Neural cell (in vitro differentiated cells): ENCODE measurements at regions not wholly inside any gene's neighbourhood (a gene's known extent, or its start where the extent isn't known, plus 50 kb on each side); places are given as distances from the start of the nearest gene placed in this dataset.

Source experiments
- H2AFZ ChIP-seq: fragments of 200-600, 300-800 bp; sonication (generic), shearing (Covaris generic); 2 replicates; pipeline ENCODE4 v1.6.0; 2014; ENCODE audit warnings: low read depth, mild to moderate bottlenecking, antibody characterized with exemption, low read length, moderate library complexity
- H3F3A ChIP-seq: fragments of 200-600 bp; shearing (Covaris generic); 2 replicates; pipeline ENCODE4 v1.6.1; 2016; ENCODE audit warnings: mild to moderate bottlenecking, moderate library complexity, mixed read lengths, antibody characterized with exemption, low read length; ENCODE audit not compliant: insufficient read depth, poor library complexity, severe bottlenecking
- H3K27ac ChIP-seq: fragments of 200-600, 300-800 bp; sonication (generic), shearing (Covaris generic); 2 replicates; pipeline ENCODE4 v1.5.1; 2014; ENCODE audit warnings: mild to moderate bottlenecking, low read length, moderate library complexity
- H3K27me3 ChIP-seq: fragments of 300-800, 200-600 bp; sonication (generic), shearing (Covaris generic); 2 replicates; pipeline ENCODE4 v1.6.0; 2014; ENCODE audit warnings: mild to moderate bottlenecking, low read depth, low read length, moderate library complexity; ENCODE audit not compliant: insufficient read depth
- H3K36me3 ChIP-seq: fragments of 300-800, 200-600 bp; sonication (generic), shearing (Covaris generic); 2 replicates; pipeline ENCODE4 v1.5.1; 2014; ENCODE audit warnings: mild to moderate bottlenecking, antibody characterized with exemption, low read length, moderate library complexity; ENCODE audit not compliant: insufficient read depth
- H3K4me2 ChIP-seq: fragments of 300-800, 200-600 bp; sonication (generic), shearing (Covaris generic); 2 replicates; pipeline ENCODE4 v1.6.0; 2014; ENCODE audit warnings: mild to moderate bottlenecking, low read length
- H3K4me3 ChIP-seq: fragments of 300-800, 200-600 bp; sonication (generic), shearing (Covaris generic); 2 replicates; pipeline ENCODE4 v1.5.1; 2014; ENCODE audit warnings: mild to moderate bottlenecking, low read length, moderate library complexity
- H3K79me2 ChIP-seq: fragments of 200-600 bp; shearing (Covaris generic); replicated peaks from 2 replicates; pipeline ENCODE4 v1.6.0; 2014; ENCODE audit warnings: mild to moderate bottlenecking, low read length, moderate library complexity; ENCODE audit not compliant: insufficient read depth
- H3K9ac ChIP-seq: fragments of 300-800, 200-600 bp; sonication (generic), shearing (Covaris generic); 2 replicates; pipeline ENCODE4 v1.6.1; 2016; ENCODE audit warnings: mild to moderate bottlenecking, low read length, mixed read lengths
- H3K9me2 ChIP-seq: fragments of 200-600 bp; shearing (Covaris generic); 2 replicates; pipeline ENCODE4 v1.6.1; 2016; ENCODE audit warnings: mild to moderate bottlenecking, low read length, mixed read lengths; ENCODE audit not compliant: insufficient read depth
- H3K9me3 ChIP-seq: fragments of 200-600, 300-800 bp; sonication (generic), shearing (Covaris generic); 2 replicates; pipeline ENCODE4 v1.6.1; 2016; ENCODE audit warnings: mild to moderate bottlenecking, mixed run types, low read length, moderate library complexity, mixed read lengths
- H4K20me1 ChIP-seq: fragments of 200-600 bp; shearing (Covaris generic); 2 replicates; pipeline ENCODE4 v1.6.1; 2016; ENCODE audit warnings: mild to moderate bottlenecking, mixed run types; ENCODE audit not compliant: insufficient read depth
- EP300 ChIP-seq: fragments of 450-650 bp; conservative IDR thresholded peaks from 2 replicates; pipeline ENCODE4 v1.6.1; 2014; ENCODE audit warnings: antibody characterized with exemption, mild to moderate bottlenecking, moderate library complexity; ENCODE audit not compliant: poor library complexity, severe bottlenecking
- EZH2 ChIP-seq: fragments of 200-600, 300-800 bp; shearing (Covaris generic), sonication (generic); IDR thresholded peaks from 2 replicates; pipeline ENCODE4 v1.6.1; 2014; ENCODE audit warnings: antibody characterized with exemption, low read length, borderline replicate concordance, mild to moderate bottlenecking; ENCODE audit not compliant: insufficient read depth, poor library complexity, severe bottlenecking
- MXI1 ChIP-seq: fragments of 450-650 bp; conservative IDR thresholded peaks from 2 replicates; pipeline ENCODE4 v1.6.1; 2014; ENCODE audit warnings: antibody characterized with exemption, mild to moderate bottlenecking; ENCODE audit not compliant: poor library complexity, severe bottlenecking
- POLR2AphosphoS5 ChIP-seq: IDR thresholded peaks from 2 replicates; pipeline ENCODE4 v1.6.1; 2012
- RAD21 ChIP-seq: fragments of 450-650 bp; conservative IDR thresholded peaks from 2 replicates; pipeline ENCODE4 v1.6.1; 2014; ENCODE audit warnings: antibody characterized with exemption, mild to moderate bottlenecking, moderate library complexity
- SMC3 ChIP-seq: fragments of 450-650 bp; conservative IDR thresholded peaks from 2 replicates; pipeline ENCODE4 v1.6.1; 2014; ENCODE audit warnings: antibody characterized with exemption, mild to moderate bottlenecking, moderate library complexity; ENCODE audit not compliant: poor library complexity
- TAF1 ChIP-seq: IDR thresholded peaks from 2 replicates; pipeline ENCODE4 v1.6.1; 2012; ENCODE audit warnings: low read depth
- TF ChIP-seq, protein P1 (sequence below): IDR thresholded peaks from 2 replicates; pipeline ENCODE4 v1.6.1; 2012; ENCODE audit warnings: borderline replicate concordance
- TF ChIP-seq, protein P2 (sequence below): fragments of 450-650 bp; IDR thresholded peaks from 2 replicates; pipeline ENCODE4 v1.5.1; 2014; ENCODE audit warnings: antibody characterized with exemption, mild to moderate bottlenecking, moderate library complexity; ENCODE audit not compliant: poor library complexity, severe bottlenecking

DNA sequence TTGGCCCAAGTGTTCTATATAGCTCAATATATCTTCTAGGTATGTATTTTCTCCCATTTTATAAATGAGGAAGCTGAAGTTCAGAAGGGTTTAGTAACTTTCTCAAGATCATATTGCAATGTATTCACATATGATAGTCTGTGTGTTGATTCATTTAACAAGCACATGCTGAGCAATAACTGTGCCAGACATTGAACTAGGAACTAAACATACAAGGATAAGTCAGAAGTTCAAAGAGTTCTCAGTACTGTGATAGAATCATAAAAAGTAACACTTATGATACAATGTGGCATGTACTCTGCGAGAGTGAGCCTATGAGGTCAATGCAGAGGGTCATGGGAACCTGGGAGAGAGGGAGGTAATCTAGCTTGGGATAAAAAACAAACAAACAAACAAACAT lies 1082.2 kb upstream of the TENM4 start:
- Histone ChIP-seq H3K9me2 (no peaks in the 10 kb centered on the region), H3K36me3 (no peaks in the 10 kb centered on the region), H3K79me2 (no peaks in the 10 kb centered on the region), H3K9me3 (no peaks in the 10 kb centered on the region), H3F3A (no peaks in the 10 kb centered on the region), H3K4me2 (no peak overlapping the region), H4K20me1 (no peaks in the 10 kb centered on the region), H3K27me3 (no peaks in the 10 kb centered on the region), H3K27ac (no peak overlapping the region), H3K4me3 (no peak overlapping the region), H3K9ac (no peak overlapping the region), H2AFZ (no peak overlapping the region)
- TF ChIP-seq SMC3 = no peak
- no peak for TF ChIP-seq EP300
- no peak for TF ChIP-seq MXI1
- TF ChIP-seq POLR2AphosphoS5 = no peak
- no peak for TF ChIP-seq TAF1
- TF ChIP-seq, protein P1, sequence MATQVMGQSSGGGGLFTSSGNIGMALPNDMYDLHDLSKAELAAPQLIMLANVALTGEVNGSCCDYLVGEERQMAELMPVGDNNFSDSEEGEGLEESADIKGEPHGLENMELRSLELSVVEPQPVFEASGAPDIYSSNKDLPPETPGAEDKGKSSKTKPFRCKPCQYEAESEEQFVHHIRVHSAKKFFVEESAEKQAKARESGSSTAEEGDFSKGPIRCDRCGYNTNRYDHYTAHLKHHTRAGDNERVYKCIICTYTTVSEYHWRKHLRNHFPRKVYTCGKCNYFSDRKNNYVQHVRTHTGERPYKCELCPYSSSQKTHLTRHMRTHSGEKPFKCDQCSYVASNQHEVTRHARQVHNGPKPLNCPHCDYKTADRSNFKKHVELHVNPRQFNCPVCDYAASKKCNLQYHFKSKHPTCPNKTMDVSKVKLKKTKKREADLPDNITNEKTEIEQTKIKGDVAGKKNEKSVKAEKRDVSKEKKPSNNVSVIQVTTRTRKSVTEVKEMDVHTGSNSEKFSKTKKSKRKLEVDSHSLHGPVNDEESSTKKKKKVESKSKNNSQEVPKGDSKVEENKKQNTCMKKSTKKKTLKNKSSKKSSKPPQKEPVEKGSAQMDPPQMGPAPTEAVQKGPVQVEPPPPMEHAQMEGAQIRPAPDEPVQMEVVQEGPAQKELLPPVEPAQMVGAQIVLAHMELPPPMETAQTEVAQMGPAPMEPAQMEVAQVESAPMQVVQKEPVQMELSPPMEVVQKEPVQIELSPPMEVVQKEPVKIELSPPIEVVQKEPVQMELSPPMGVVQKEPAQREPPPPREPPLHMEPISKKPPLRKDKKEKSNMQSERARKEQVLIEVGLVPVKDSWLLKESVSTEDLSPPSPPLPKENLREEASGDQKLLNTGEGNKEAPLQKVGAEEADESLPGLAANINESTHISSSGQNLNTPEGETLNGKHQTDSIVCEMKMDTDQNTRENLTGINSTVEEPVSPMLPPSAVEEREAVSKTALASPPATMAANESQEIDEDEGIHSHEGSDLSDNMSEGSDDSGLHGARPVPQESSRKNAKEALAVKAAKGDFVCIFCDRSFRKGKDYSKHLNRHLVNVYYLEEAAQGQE = no peak
- TF ChIP-seq RAD21 = no peak
- TF ChIP-seq, protein P2, sequence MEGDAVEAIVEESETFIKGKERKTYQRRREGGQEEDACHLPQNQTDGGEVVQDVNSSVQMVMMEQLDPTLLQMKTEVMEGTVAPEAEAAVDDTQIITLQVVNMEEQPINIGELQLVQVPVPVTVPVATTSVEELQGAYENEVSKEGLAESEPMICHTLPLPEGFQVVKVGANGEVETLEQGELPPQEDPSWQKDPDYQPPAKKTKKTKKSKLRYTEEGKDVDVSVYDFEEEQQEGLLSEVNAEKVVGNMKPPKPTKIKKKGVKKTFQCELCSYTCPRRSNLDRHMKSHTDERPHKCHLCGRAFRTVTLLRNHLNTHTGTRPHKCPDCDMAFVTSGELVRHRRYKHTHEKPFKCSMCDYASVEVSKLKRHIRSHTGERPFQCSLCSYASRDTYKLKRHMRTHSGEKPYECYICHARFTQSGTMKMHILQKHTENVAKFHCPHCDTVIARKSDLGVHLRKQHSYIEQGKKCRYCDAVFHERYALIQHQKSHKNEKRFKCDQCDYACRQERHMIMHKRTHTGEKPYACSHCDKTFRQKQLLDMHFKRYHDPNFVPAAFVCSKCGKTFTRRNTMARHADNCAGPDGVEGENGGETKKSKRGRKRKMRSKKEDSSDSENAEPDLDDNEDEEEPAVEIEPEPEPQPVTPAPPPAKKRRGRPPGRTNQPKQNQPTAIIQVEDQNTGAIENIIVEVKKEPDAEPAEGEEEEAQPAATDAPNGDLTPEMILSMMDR = no peak
- TF ChIP-seq EZH2 = no peak

DNA sequence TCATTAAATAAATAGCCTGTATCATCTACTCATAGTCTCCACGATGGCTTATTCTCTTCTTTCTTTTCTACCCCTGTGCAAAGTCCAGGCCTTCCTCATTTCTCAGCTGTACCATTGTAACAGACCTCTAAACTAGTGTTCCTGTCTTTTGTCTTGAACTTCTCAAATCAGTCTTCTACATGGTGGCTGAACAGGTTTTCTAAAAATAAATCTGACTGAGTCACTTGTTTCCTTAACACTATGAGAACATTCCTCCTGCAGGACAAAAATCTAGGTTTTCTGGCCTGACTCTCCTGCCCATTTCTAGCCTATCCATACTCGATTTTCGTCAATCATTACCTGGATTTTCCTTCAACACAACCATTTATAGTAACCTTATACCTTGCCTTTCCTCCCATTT lies 1080.8 kb upstream of the TENM4 start:
- Histone ChIP-seq H3K4me2 (no peak overlapping the region), H3K27me3 (no peaks in the 10 kb centered on the region), H3K27ac (no peak overlapping the region), H2AFZ (no peak overlapping the region), H3K9ac (no peak overlapping the region), H3K36me3 (no peaks in the 10 kb centered on the region), H3K79me2 (no peaks in the 10 kb centered on the region), H3K9me3 (no peaks in the 10 kb centered on the region), H3K9me2 (no peaks in the 10 kb centered on the region), H4K20me1 (no peaks in the 10 kb centered on the region), H3K4me3 (no peak overlapping the region), H3F3A (no peaks in the 10 kb centered on the region)
- no peak for TF ChIP-seq EZH2
- TF ChIP-seq, protein P1 = no peak
